ENCODE measurements at regions not wholly inside any gene's neighbourhood (a gene's known extent, or its start where the extent isn't known, plus 50 kb on each side); places are given as distances from the start of the nearest gene placed in this dataset.

- Histone ChIP-seq H3K27ac (no peak overlapping the region), H3K4me3 (no peak overlapping the region), H3K27me3 (no peaks in the 10 kb centered on the region), H3K4me1 (no peaks in the 10 kb centered on the region), H3K9me3 (no peaks in the 10 kb centered on the region), H3K36me3 (no peaks in the 10 kb centered on the region)
- no peak for TF ChIP-seq CTCF (IDR thresholded peaks at IDR 0.05)
- DNase-seq (ENCODE audit: low spot score in 2 of 2): no peak
- intact Hi-C loops (cut with DNase I): no loop called here
Observed at GRCh38 chr6:144873623-144874378, 588.7 kb downstream of the UTRN start.

- Histone ChIP-seq H3K27me3 (no peaks in the 10 kb centered on the region), H3K9me3 (no peaks in the 10 kb centered on the region), H3K36me3 (no peaks in the 10 kb centered on the region), H3K27ac (no peak overlapping the region), H3K4me1 (no peaks in the 10 kb centered on the region), H3K4me3 (no peak overlapping the region)
- intact Hi-C loops (cut with DNase I): no loop called here
- no peak for TF ChIP-seq CTCF (IDR thresholded peaks at IDR 0.05)
- DNase-seq (ENCODE audit: low spot score in 2 of 2): no peak
Observed at GRCh38 chr6:144876689-144877088, 591.6 kb downstream of the UTRN start.

GRCh38 chr6:144877118-144877517, 592.0 kb downstream of the UTRN start:
- no peak for TF ChIP-seq CTCF (IDR thresholded peaks at IDR 0.05)
- intact Hi-C loops (cut with DNase I): no loop called here
- H3K9me3 ChIP-seq: no peaks in the 10 kb centered on the region
- no peaks in the 10 kb centered on the region for H3K36me3 ChIP-seq
- no peaks in the 10 kb centered on the region for H3K27me3 ChIP-seq
- H3K27ac ChIP-seq: no peak overlapping the region
- DNase-seq (ENCODE audit: low spot score in 2 of 2): no peak
- H3K4me1 ChIP-seq: no peaks in the 10 kb centered on the region
- H3K4me3 ChIP-seq: no peak overlapping the region

- Histone ChIP-seq H3K4me3 (no peak overlapping the region), H3K9me3 (no peaks in the 10 kb centered on the region), H3K36me3 (no peaks in the 10 kb centered on the region), H3K27ac (no peak overlapping the region), H3K27me3 (no peaks in the 10 kb centered on the region), H3K4me1 (no peaks in the 10 kb centered on the region)
- no peak for TF ChIP-seq CTCF (IDR thresholded peaks at IDR 0.05)
- intact Hi-C loops (cut with DNase I): no loop called here
- DNase-seq (ENCODE audit: low spot score in 2 of 2): no peak
Observed at GRCh38 chr6:144878577-144878976, 593.4 kb downstream of the UTRN start.

GRCh38 chr6:144879436-144879835, 594.3 kb downstream of the UTRN start:
- no peak overlapping the region for H3K4me3 ChIP-seq
- H3K27ac ChIP-seq: no peak overlapping the region
- no peak for TF ChIP-seq CTCF (IDR thresholded peaks at IDR 0.05)
- no peaks in the 10 kb centered on the region for H3K27me3 ChIP-seq
- intact Hi-C loops (cut with DNase I): no loop called here
- no peak for DNase-seq (ENCODE audit: low spot score in 2 of 2)
- H3K4me1 ChIP-seq: no peaks in the 10 kb centered on the region
- no peaks in the 10 kb centered on the region for H3K36me3 ChIP-seq
- no peaks in the 10 kb centered on the region for H3K9me3 ChIP-seq

- H3K4me3 ChIP-seq: no peak overlapping the region
- H3K9me3 ChIP-seq: no peaks in the 10 kb centered on the region
- no peak for TF ChIP-seq CTCF (IDR thresholded peaks at IDR 0.05)
- no peaks in the 10 kb centered on the region for H3K4me1 ChIP-seq
- no peaks in the 10 kb centered on the region for H3K27me3 ChIP-seq
- no peak for DNase-seq (ENCODE audit: low spot score in 2 of 2)
- intact Hi-C loops (cut with DNase I): no loop called here
- no peak overlapping the region for H3K27ac ChIP-seq
- H3K36me3 ChIP-seq: no peaks in the 10 kb centered on the region
Observed at GRCh38 chr6:144882425-144882824, 597.3 kb downstream of the UTRN start.

Measured in ascending aorta (tissue), 2 donors.